ENCODE measurements at regions not wholly inside any gene's neighbourhood (a gene's known extent, or its start where the extent isn't known, plus 50 kb on each side); places are given as distances from the start of the nearest gene placed in this dataset.

- no peak overlapping the region for H3K4me3 ChIP-seq (ENCODE audit: low read depth, low read length)
- DNase-seq (ENCODE audit: low read depth): no peak
- TF ChIP-seq MAX (IDR thresholded peaks at IDR 0.05; ENCODE audit: low read depth, low read length) (no peak), POLR2A (IDR thresholded peaks at IDR 0.05; ENCODE audit: extremely low read depth, insufficient read length) (no peak), MYC (IDR thresholded peaks at IDR 0.05; ENCODE audit: low read depth, low read length) (no peak), CTCF (IDR thresholded peaks at IDR 0.05; ENCODE audit: low read depth, low read length) (no peak)
Observed at GRCh38 chr9:107639426-107639825, 149.9 kb upstream of the KLF4 start.

GRCh38 chr9:107638521-107639310 is 149.1 kb upstream of the KLF4 start:
- peak; percentile 70 for DNase-seq (ENCODE audit: low read depth)
- TF ChIP-seq MYC (IDR thresholded peaks at IDR 0.05; ENCODE audit: low read depth, low read length): no peak
- no peak for TF ChIP-seq MAX (IDR thresholded peaks at IDR 0.05; ENCODE audit: low read depth, low read length)
- no peak for TF ChIP-seq POLR2A (IDR thresholded peaks at IDR 0.05; ENCODE audit: extremely low read depth, insufficient read length)
- no peak for TF ChIP-seq CTCF (IDR thresholded peaks at IDR 0.05; ENCODE audit: low read depth, low read length)
- peak overlapping the region; percentile 52 for H3K4me3 ChIP-seq (ENCODE audit: low read depth, low read length)

GRCh38 chr9:107637421-107638420 is 148.2 kb upstream of the KLF4 start:
- peak overlapping the region; percentile 58 for H3K4me3 ChIP-seq (ENCODE audit: low read depth, low read length)
- TF ChIP-seq POLR2A (IDR thresholded peaks at IDR 0.05; ENCODE audit: extremely low read depth, insufficient read length) (no peak), MAX (IDR thresholded peaks at IDR 0.05; ENCODE audit: low read depth, low read length) (no peak; the same call in 1 of the 2 replicates), CTCF (IDR thresholded peaks at IDR 0.05; ENCODE audit: low read depth, low read length) (no peak), MYC (IDR thresholded peaks at IDR 0.05; ENCODE audit: low read depth, low read length) (no peak)
- peak; percentile 79 for DNase-seq (ENCODE audit: low read depth)

- TF ChIP-seq MYC (IDR thresholded peaks at IDR 0.05; ENCODE audit: low read depth, low read length) (no peak), CTCF (IDR thresholded peaks at IDR 0.05; ENCODE audit: low read depth, low read length) (no peak), MAX (IDR thresholded peaks at IDR 0.05; ENCODE audit: low read depth, low read length) (no peak), POLR2A (IDR thresholded peaks at IDR 0.05; ENCODE audit: extremely low read depth, insufficient read length) (no peak)
- no peak overlapping the region for H3K4me3 ChIP-seq (ENCODE audit: low read depth, low read length)
- DNase-seq (ENCODE audit: low read depth): peak; percentile 52
Observed at GRCh38 chr9:107636571-107637381, 147.2 kb upstream of the KLF4 start.

GRCh38 chr9:107635803-107636174 is 146.2 kb upstream of the KLF4 start:
- peak overlapping the region; percentile 32 for H3K4me3 ChIP-seq (ENCODE audit: low read depth, low read length)
- peak; percentile 91 for DNase-seq (ENCODE audit: low read depth)
- TF ChIP-seq MAX (IDR thresholded peaks at IDR 0.05; ENCODE audit: low read depth, low read length) (peak; percentile 63), CTCF (IDR thresholded peaks at IDR 0.05; ENCODE audit: low read depth, low read length) (no peak), POLR2A (IDR thresholded peaks at IDR 0.05; ENCODE audit: extremely low read depth, insufficient read length) (no peak), MYC (IDR thresholded peaks at IDR 0.05; ENCODE audit: low read depth, low read length) (peak; percentile 60; the same call in 1 of the 2 replicates)
